ENCODE measurements at regions not wholly inside any gene's neighbourhood (a gene's known extent, or its start where the extent isn't known, plus 50 kb on each side); places are given as distances from the start of the nearest gene placed in this dataset.

GRCh38 chr4:138869631-138870030 lies 145.9 kb upstream of the NOCT start:
- Mint-ChIP-seq H3K27me3 (peaks cover 9% of the 10 kb centered on the region), H3K4me3 (no peak overlapping the region), H3K4me1 (ENCODE audit: low read depth) (no peaks in the 10 kb centered on the region), H3K27ac (no peak overlapping the region), H3K9me3 (no peaks in the 10 kb centered on the region), H3K36me3 (ENCODE audit: low read depth) (no peaks in the 10 kb centered on the region)
- no peak for DNase-seq
- ATAC-seq: no peak
- ChIA-PET CTCF (interaction anchor here (2.4 kb wide), 1 partner anchor 182 kb away, joined by 9 read pairs; no protein-coding TSS in a partner anchor), POLR2A (no interaction called here)
- TF ChIP-seq CTCF (IDR thresholded peaks at IDR 0.05): no peak
- intact Hi-C loops (cut with micrococcal nuclease): loop anchor here (5.0 kb wide), 1 partner anchor 192 kb away; no protein-coding TSS in a partner anchor

- no peak overlapping the region for H3K27ac Mint-ChIP-seq
- no peak for ATAC-seq
- TF ChIP-seq CTCF (IDR thresholded peaks at IDR 0.05): no peak
- CTCF ChIA-PET: interaction anchor here (1.3 kb wide), 1 partner anchor 189 kb away, joined by 3 read pairs; no protein-coding TSS in a partner anchor
- intact Hi-C loops (cut with micrococcal nuclease): no loop called here
- H3K4me3 Mint-ChIP-seq: no peak overlapping the region
- no peaks in the 10 kb centered on the region for H3K9me3 Mint-ChIP-seq
- POLR2A ChIA-PET: no interaction called here
- no peaks in the 10 kb centered on the region for H3K36me3 Mint-ChIP-seq (ENCODE audit: low read depth)
- no peak for DNase-seq
- H3K27me3 Mint-ChIP-seq: peaks cover 11% of the 10 kb centered on the region
- H3K4me1 Mint-ChIP-seq (ENCODE audit: low read depth): no peaks in the 10 kb centered on the region
Observed at GRCh38 chr4:138869165-138869564, 146.4 kb upstream of the NOCT start.

- CTCF ChIA-PET: interaction anchor here (1.3 kb wide), 1 partner anchor 188 kb away, joined by 3 read pairs; no protein-coding TSS in a partner anchor
- no peak overlapping the region for H3K27ac Mint-ChIP-seq
Observed at GRCh38 chr4:138868562-138868961, 147.0 kb upstream of the NOCT start.

GRCh38 chr4:138867404-138867803 lies 148.2 kb upstream of the NOCT start:
- ATAC-seq (no peak), DNase-seq (no peak)
- H3K4me1 Mint-ChIP-seq (ENCODE audit: low read depth): no peaks in the 10 kb centered on the region
- no peaks in the 10 kb centered on the region for H3K9me3 Mint-ChIP-seq
- POLR2A ChIA-PET: no interaction called here
- CTCF ChIA-PET: no interaction called here
- peaks cover 12% of the 10 kb centered on the region for H3K27me3 Mint-ChIP-seq
- no peak overlapping the region for H3K4me3 Mint-ChIP-seq
- intact Hi-C loops (cut with micrococcal nuclease): no loop called here
- no peak for TF ChIP-seq CTCF (IDR thresholded peaks at IDR 0.05)
- H3K36me3 Mint-ChIP-seq (ENCODE audit: low read depth): no peaks in the 10 kb centered on the region
- no peak overlapping the region for H3K27ac Mint-ChIP-seq

More at GRCh38 chr4:138868562-138868961, 147.0 kb upstream of the NOCT start:
- Mint-ChIP-seq H3K4me3 (no peak overlapping the region), H3K36me3 (ENCODE audit: low read depth) (no peaks in the 10 kb centered on the region), H3K4me1 (ENCODE audit: low read depth) (no peaks in the 10 kb centered on the region), H3K9me3 (no peaks in the 10 kb centered on the region), H3K27me3 (peaks cover 11% of the 10 kb centered on the region)
- DNase-seq (no peak), ATAC-seq (no peak)
- TF ChIP-seq CTCF (IDR thresholded peaks at IDR 0.05): no peak
- POLR2A ChIA-PET: no interaction called here
- intact Hi-C loops (cut with micrococcal nuclease): no loop called here

- Mint-ChIP-seq H3K4me1 (ENCODE audit: low read depth) (no peaks in the 10 kb centered on the region), H3K36me3 (ENCODE audit: low read depth) (no peaks in the 10 kb centered on the region), H3K4me3 (no peak overlapping the region), H3K9me3 (no peaks in the 10 kb centered on the region), H3K27ac (no peak overlapping the region), H3K27me3 (peaks cover 10% of the 10 kb centered on the region)
- CTCF ChIA-PET: no interaction called here
- intact Hi-C loops (cut with micrococcal nuclease): no loop called here
- TF ChIP-seq CTCF (IDR thresholded peaks at IDR 0.05): no peak
- POLR2A ChIA-PET: no interaction called here
- no peak for DNase-seq
- no peak for ATAC-seq
Observed at GRCh38 chr4:138866314-138866713, 149.3 kb upstream of the NOCT start.
